Body of pancreas (tissue), 4 donors: ENCODE measurements at regions not wholly inside any gene's neighbourhood (a gene's known extent, or its start where the extent isn't known, plus 50 kb on each side); places are given as distances from the start of the nearest gene placed in this dataset.

Source experiments
- CTCF ChIP-seq, 7 experiments: fragments of 450-650 bp in 4 of 7; fragments of 200-600 bp in 3 of 7; sonication (generic) in 3 of 7; IDR thresholded peaks; one replicate each; pipeline ENCODE4 v1.5.1; 2016 to 2019; ENCODE audit warnings: antibody characterized with exemption in 7 of 7
- POLR2A ChIP-seq, 3 donors: fragments of 450-650 bp; IDR thresholded peaks; one replicate each; pipeline ENCODE4 v1.6.1; 2016; ENCODE audit warnings: antibody characterized with exemption in 3 of 3, mild to moderate bottlenecking in 2 of 3

- TF ChIP-seq CTCF (IDR thresholded peaks at IDR 0.05), result no peak
- TF ChIP-seq POLR2A (IDR thresholded peaks at IDR 0.05), result no peak
Observed at GRCh38 chr10:105559333-105560097, 918.4 kb downstream of the SORCS3 start.
